ENCODE measurements at regions not wholly inside any gene's neighbourhood (a gene's known extent, or its start where the extent isn't known, plus 50 kb on each side); places are given as distances from the start of the nearest gene placed in this dataset.

DNA sequence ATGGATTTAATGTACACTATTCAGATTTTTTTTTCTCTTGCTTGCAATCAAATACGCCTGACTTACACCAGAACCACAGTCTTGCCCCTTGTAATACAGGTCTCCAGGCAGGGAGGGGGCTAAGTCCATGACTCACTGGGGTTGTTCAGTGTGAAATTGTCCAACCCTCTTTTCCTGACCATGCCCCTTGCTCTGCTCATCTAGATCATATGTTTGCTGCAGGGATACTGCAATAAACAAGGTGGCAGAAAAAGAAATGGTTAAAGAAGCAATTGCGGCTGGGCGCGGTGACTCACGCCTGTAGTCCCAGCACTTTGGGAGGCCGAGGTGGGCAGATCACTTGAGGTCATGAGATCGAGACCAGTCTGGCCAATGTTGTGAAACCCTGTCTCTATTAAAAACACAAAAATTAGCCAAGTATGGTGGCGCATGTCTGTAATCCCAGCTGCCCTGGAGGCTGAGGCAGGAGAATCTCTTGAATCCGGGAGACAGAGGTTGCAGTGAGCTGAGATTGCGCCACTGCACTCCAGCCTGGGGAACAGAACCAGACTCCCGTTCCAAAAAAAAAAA is 85.5 kb downstream of the TMEM130 start:
- TF ChIP-seq, protein P1, sequence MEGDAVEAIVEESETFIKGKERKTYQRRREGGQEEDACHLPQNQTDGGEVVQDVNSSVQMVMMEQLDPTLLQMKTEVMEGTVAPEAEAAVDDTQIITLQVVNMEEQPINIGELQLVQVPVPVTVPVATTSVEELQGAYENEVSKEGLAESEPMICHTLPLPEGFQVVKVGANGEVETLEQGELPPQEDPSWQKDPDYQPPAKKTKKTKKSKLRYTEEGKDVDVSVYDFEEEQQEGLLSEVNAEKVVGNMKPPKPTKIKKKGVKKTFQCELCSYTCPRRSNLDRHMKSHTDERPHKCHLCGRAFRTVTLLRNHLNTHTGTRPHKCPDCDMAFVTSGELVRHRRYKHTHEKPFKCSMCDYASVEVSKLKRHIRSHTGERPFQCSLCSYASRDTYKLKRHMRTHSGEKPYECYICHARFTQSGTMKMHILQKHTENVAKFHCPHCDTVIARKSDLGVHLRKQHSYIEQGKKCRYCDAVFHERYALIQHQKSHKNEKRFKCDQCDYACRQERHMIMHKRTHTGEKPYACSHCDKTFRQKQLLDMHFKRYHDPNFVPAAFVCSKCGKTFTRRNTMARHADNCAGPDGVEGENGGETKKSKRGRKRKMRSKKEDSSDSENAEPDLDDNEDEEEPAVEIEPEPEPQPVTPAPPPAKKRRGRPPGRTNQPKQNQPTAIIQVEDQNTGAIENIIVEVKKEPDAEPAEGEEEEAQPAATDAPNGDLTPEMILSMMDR (conservative IDR thresholded peaks at IDR 0.05; ENCODE audit: low read depth, low read length): no peak
- TF ChIP-seq EZH2 (IDR thresholded peaks at IDR 0.05; ENCODE audit: borderline replicate concordance, low read depth, low read length, poor library complexity, severe bottlenecking): no peak

Measured in A673 (cell line).